ENCODE measurements at regions not wholly inside any gene's neighbourhood (a gene's known extent, or its start where the extent isn't known, plus 50 kb on each side); places are given as distances from the start of the nearest gene placed in this dataset.

- TF ChIP-seq, protein P1, sequence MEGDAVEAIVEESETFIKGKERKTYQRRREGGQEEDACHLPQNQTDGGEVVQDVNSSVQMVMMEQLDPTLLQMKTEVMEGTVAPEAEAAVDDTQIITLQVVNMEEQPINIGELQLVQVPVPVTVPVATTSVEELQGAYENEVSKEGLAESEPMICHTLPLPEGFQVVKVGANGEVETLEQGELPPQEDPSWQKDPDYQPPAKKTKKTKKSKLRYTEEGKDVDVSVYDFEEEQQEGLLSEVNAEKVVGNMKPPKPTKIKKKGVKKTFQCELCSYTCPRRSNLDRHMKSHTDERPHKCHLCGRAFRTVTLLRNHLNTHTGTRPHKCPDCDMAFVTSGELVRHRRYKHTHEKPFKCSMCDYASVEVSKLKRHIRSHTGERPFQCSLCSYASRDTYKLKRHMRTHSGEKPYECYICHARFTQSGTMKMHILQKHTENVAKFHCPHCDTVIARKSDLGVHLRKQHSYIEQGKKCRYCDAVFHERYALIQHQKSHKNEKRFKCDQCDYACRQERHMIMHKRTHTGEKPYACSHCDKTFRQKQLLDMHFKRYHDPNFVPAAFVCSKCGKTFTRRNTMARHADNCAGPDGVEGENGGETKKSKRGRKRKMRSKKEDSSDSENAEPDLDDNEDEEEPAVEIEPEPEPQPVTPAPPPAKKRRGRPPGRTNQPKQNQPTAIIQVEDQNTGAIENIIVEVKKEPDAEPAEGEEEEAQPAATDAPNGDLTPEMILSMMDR (conservative IDR thresholded peaks at IDR 0.05), result no peak
- TF ChIP-seq EZH2 (IDR thresholded peaks at IDR 0.05; ENCODE audit: low read depth), result no peak
- intact Hi-C loops (cut with micrococcal nuclease; ENCODE audit: unreplicated experiment), result no loop called here
- Histone ChIP-seq H3K9me2 (ENCODE audit: insufficient read depth) (no peaks in the 10 kb centered on the region), H4K20me1 (ENCODE audit: insufficient read depth) (no peaks in the 10 kb centered on the region), H3F3A (ENCODE audit: insufficient read depth, low read depth) (no peaks in the 10 kb centered on the region), H3K27me3 (ENCODE audit: insufficient read depth, low read depth) (no peaks in the 10 kb centered on the region), H3K27ac (no peak overlapping the region), H3K9me3 (ENCODE audit: insufficient read depth, low read depth) (no peaks in the 10 kb centered on the region), H3K79me2 (ENCODE audit: low read depth) (no peaks in the 10 kb centered on the region), H3K4me2 (no peak overlapping the region), H3K4me3 (no peak overlapping the region), H3K4me1 (replicated peaks; ENCODE audit: insufficient read depth) (no peaks in the 10 kb centered on the region), H2AFZ (no peak overlapping the region), H3K36me3 (ENCODE audit: low read depth) (no peaks in the 10 kb centered on the region)
- POLR2A ChIA-PET (ENCODE audit: unreplicated experiment), result no interaction called here
- CTCF ChIA-PET, result no interaction called here
- BruUV-seq (replicated peaks), result no TSS peak
- DNase-seq, result no peak
Observed at GRCh38 chr13:84192125-84192524, 309.9 kb upstream of the SLITRK1 start.

GRCh38 chr13:84191139-84191538, 308.9 kb upstream of the SLITRK1 start:
- BruUV-seq (replicated peaks), result no TSS peak
- Histone ChIP-seq H3K4me2 (no peak overlapping the region), H3K27me3 (ENCODE audit: insufficient read depth, low read depth) (no peaks in the 10 kb centered on the region), H2AFZ (no peak overlapping the region), H3K79me2 (ENCODE audit: low read depth) (no peaks in the 10 kb centered on the region), H3K4me3 (no peak overlapping the region), H3F3A (ENCODE audit: insufficient read depth, low read depth) (no peaks in the 10 kb centered on the region), H3K36me3 (ENCODE audit: low read depth) (no peaks in the 10 kb centered on the region), H3K4me1 (replicated peaks; ENCODE audit: insufficient read depth) (no peaks in the 10 kb centered on the region), H3K9me3 (ENCODE audit: insufficient read depth, low read depth) (no peaks in the 10 kb centered on the region), H4K20me1 (ENCODE audit: insufficient read depth) (no peaks in the 10 kb centered on the region), H3K27ac (no peak overlapping the region), H3K9me2 (ENCODE audit: insufficient read depth) (no peaks in the 10 kb centered on the region)
- intact Hi-C loops (cut with micrococcal nuclease; ENCODE audit: unreplicated experiment), result no loop called here
- no peak for DNase-seq
- ChIA-PET POLR2A (ENCODE audit: unreplicated experiment) (no interaction called here), CTCF (no interaction called here)
- TF ChIP-seq, protein P1 (conservative IDR thresholded peaks at IDR 0.05), result no peak
- TF ChIP-seq EZH2 (IDR thresholded peaks at IDR 0.05; ENCODE audit: low read depth), result no peak

GRCh38 chr13:84187626-84188025, 305.4 kb upstream of the SLITRK1 start:
- no peaks in the 10 kb centered on the region for H4K20me1 ChIP-seq (ENCODE audit: insufficient read depth)
- intact Hi-C loops (cut with micrococcal nuclease; ENCODE audit: unreplicated experiment), result no loop called here
- no peak for TF ChIP-seq EZH2 (IDR thresholded peaks at IDR 0.05; ENCODE audit: low read depth)
- TF ChIP-seq, protein P1 (conservative IDR thresholded peaks at IDR 0.05), result no peak
- H3K79me2 ChIP-seq (ENCODE audit: low read depth), result no peaks in the 10 kb centered on the region
- no peaks in the 10 kb centered on the region for H3K36me3 ChIP-seq (ENCODE audit: low read depth)
- no peak overlapping the region for H3K27ac ChIP-seq
- no peaks in the 10 kb centered on the region for H3K27me3 ChIP-seq (ENCODE audit: insufficient read depth, low read depth)
- H3K9me2 ChIP-seq (ENCODE audit: insufficient read depth), result no peaks in the 10 kb centered on the region
- H2AFZ ChIP-seq, result no peak overlapping the region
- DNase-seq, result no peak
- no peak overlapping the region for H3K4me3 ChIP-seq
- H3K4me1 ChIP-seq (replicated peaks; ENCODE audit: insufficient read depth), result no peaks in the 10 kb centered on the region
- no peaks in the 10 kb centered on the region for H3F3A ChIP-seq (ENCODE audit: insufficient read depth, low read depth)
- BruUV-seq (replicated peaks), result no TSS peak
- no peaks in the 10 kb centered on the region for H3K9me3 ChIP-seq (ENCODE audit: insufficient read depth, low read depth)
- H3K4me2 ChIP-seq, result no peak overlapping the region
- CTCF ChIA-PET, result no interaction called here
- POLR2A ChIA-PET (ENCODE audit: unreplicated experiment), result no interaction called here

Measured in PC-9 (cell line).